ENCODE measurements at regions not wholly inside any gene's neighbourhood (a gene's known extent, or its start where the extent isn't known, plus 50 kb on each side); places are given as distances from the start of the nearest gene placed in this dataset.

DNA sequence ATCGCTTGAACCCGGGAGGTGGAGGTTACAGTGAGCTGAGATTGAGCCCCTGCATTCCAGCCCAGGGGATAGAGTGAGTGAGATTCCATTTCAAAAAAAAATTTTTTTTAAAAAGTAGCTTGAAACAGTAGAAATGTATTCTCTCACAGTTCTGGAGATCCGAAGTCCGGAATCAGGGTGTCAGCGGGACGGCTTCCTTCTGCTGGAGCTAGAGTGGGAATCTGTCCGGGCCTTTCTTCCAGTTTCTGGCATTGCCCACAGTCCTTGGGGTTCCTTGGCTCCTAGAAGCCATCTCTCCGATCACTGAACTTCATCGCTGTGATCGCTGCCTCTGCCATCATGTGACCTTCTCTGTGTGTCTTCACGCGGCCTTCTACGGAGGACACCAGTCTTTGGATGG, 181.2 kb upstream of the CIBAR2 start:
- Histone ChIP-seq H3K9me2 (no peaks in the 10 kb centered on the region), H3K36me3 (replicated peaks in 1 of 2; ENCODE audit: control insufficient read depth in 1 of 2, insufficient read depth in 2 of 2, low read length in 1 of 2) (no peaks in the 10 kb centered on the region), H3K4me1 (ENCODE audit: control insufficient read depth in 1 of 2, insufficient read depth in 2 of 2, low read depth in 1 of 2, low read length in 1 of 2) (peaks cover 0 to 38% of the 10 kb centered on the region in 2 experiments; a peak in 1 of 4 replicates), H4K20me1 (ENCODE audit: insufficient read depth) (peaks cover 11% of the 10 kb centered on the region; the same call in 1 of the 2 replicates), H3F3A (replicated peaks; ENCODE audit: insufficient read depth) (no peaks in the 10 kb centered on the region), H3K9ac (no peak overlapping the region), H2AFZ (ENCODE audit: low read depth) (no peak overlapping the region), H3K9me3 (no peaks in the 10 kb centered on the region), H3K27me3 (ENCODE audit: insufficient read depth) (no peaks in the 10 kb centered on the region), H3K27ac (ENCODE audit: low read depth in 2 of 2, low read length in 1 of 2) (peak overlapping the region in 1 of 2 experiments; percentile 40; a peak in 1 of 4 replicates), H3K4me3 (ENCODE audit: low read depth in 2 of 2, low read length in 1 of 2) (no peak overlapping the region), H3K79me2 (ENCODE audit: insufficient read depth) (no peaks in the 10 kb centered on the region), H3K4me2 (no peak overlapping the region)
- CTCF ChIA-PET: interaction anchor here (0.8 to 2.2 kb wide), 4 partner anchors 16 to 179 kb away, joined by 3 to 6 read pairs (median 4); no protein-coding TSS in a partner anchor
- TF ChIP-seq YY1 (IDR thresholded peaks at IDR 0.05; ENCODE audit: low read depth) (no peak), EZH2phosphoT487 (IDR thresholded peaks at IDR 0.05; ENCODE audit: borderline replicate concordance, low read depth) (no peak), MEF2A (IDR thresholded peaks at IDR 0.05; ENCODE audit: borderline replicate concordance, low read depth) (no peak), CHD2 (IDR thresholded peaks at IDR 0.05; ENCODE audit: low read length, partially characterized antibody) (no peak), RXRA (IDR thresholded peaks at IDR 0.05; ENCODE audit: borderline replicate concordance, low read depth) (no peak), RFX5 (IDR thresholded peaks at IDR 0.05; ENCODE audit: low read length) (no peak), RAD21 (IDR thresholded peaks at IDR 0.05; ENCODE audit: low read length) (no peak)
- 97% methylated on average over 13 of the region's 13 CpGs for WGBS (ENCODE audit: low lambda C conversion rate)
- no peak for DNase-seq
- POLR2A ChIA-PET: no interaction called here

DNA sequence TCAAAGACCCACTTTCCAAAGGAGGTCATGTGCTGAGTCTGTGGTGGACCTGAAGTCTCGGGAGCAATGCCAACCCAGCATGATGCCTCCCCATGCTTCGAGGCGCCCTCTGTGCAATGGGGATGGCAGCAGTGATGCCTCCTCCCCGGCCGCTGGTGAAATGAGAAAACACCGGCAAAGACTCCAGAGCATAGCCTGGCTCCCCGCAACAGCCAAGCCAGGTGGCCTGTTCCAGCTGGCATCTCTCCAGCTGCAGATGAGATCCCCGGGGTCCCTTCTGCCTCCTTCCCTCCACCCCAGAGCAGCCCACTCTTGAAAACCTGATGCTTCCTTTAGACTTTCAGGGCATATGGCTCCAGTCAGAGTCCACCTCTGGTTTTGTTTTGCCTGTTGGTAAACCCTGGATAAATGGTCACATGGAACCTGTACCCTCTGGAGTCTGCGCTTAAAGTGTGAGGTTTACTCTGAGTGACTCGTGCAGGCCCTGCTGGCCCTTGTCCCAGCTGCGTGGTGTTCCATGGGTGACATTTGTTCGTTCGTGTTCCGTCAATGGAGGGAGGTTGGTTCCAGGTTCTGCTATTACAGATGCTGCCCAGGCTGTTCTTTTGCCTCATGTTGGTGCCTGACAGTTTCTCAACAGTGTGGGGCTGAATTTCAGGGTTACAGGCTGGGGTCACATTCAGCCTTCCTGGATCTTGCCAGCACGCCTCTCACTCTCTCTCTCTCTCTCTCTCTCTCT, 181.8 kb upstream of the CIBAR2 start:
- peaks cover 0 to 32% of the 10 kb centered on the region in 2 experiments; a peak in 1 of 4 replicates for H3K4me1 ChIP-seq (ENCODE audit: control insufficient read depth in 1 of 2, insufficient read depth in 2 of 2, low read depth in 1 of 2, low read length in 1 of 2)
- no peaks in the 10 kb centered on the region for H3K9me2 ChIP-seq
- WGBS (ENCODE audit: low lambda C conversion rate): 79% methylated on average over 8 of the region's 15 CpGs
- H3K79me2 ChIP-seq (ENCODE audit: insufficient read depth): no peaks in the 10 kb centered on the region
- no peaks in the 10 kb centered on the region for H3F3A ChIP-seq (replicated peaks; ENCODE audit: insufficient read depth)
- CTCF ChIA-PET: interaction anchor here (0.6 to 2.2 kb wide), 5 partner anchors 16 to 179 kb away, joined by 3 to 6 read pairs (median 5); no protein-coding TSS in a partner anchor
- H3K9me3 ChIP-seq: no peaks in the 10 kb centered on the region
- H4K20me1 ChIP-seq (ENCODE audit: insufficient read depth): peaks cover 11% of the 10 kb centered on the region; the same call in 1 of the 2 replicates
- no peak for DNase-seq
- POLR2A ChIA-PET: no interaction called here
- H3K36me3 ChIP-seq (replicated peaks in 1 of 2; ENCODE audit: control insufficient read depth in 1 of 2, insufficient read depth in 2 of 2, low read length in 1 of 2): no peaks in the 10 kb centered on the region
- no peak overlapping the region for H3K4me2 ChIP-seq
- no peak for TF ChIP-seq RXRA (IDR thresholded peaks at IDR 0.05; ENCODE audit: borderline replicate concordance, low read depth)
- TF ChIP-seq RAD21 (IDR thresholded peaks at IDR 0.05; ENCODE audit: low read length): no peak
- TF ChIP-seq MEF2A (IDR thresholded peaks at IDR 0.05; ENCODE audit: borderline replicate concordance, low read depth): no peak
- TF ChIP-seq RCOR1 (IDR thresholded peaks at IDR 0.05; ENCODE audit: low read length): no peak
- TF ChIP-seq, protein P1, sequence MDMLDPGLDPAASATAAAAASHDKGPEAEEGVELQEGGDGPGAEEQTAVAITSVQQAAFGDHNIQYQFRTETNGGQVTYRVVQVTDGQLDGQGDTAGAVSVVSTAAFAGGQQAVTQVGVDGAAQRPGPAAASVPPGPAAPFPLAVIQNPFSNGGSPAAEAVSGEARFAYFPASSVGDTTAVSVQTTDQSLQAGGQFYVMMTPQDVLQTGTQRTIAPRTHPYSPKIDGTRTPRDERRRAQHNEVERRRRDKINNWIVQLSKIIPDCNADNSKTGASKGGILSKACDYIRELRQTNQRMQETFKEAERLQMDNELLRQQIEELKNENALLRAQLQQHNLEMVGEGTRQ (IDR thresholded peaks at IDR 0.05; ENCODE audit: borderline replicate concordance, low read depth, low read length): no peak
- no peak for TF ChIP-seq ELF1 (IDR thresholded peaks at IDR 0.05)
- TF ChIP-seq, protein P2, sequence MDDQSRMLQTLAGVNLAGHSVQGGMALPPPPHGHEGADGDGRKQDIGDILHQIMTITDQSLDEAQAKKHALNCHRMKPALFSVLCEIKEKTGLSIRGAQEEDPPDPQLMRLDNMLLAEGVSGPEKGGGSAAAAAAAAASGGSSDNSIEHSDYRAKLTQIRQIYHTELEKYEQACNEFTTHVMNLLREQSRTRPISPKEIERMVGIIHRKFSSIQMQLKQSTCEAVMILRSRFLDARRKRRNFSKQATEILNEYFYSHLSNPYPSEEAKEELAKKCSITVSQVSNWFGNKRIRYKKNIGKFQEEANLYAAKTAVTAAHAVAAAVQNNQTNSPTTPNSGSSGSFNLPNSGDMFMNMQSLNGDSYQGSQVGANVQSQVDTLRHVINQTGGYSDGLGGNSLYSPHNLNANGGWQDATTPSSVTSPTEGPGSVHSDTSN (IDR thresholded peaks at IDR 0.05): no peak
- TF ChIP-seq, protein P3, sequence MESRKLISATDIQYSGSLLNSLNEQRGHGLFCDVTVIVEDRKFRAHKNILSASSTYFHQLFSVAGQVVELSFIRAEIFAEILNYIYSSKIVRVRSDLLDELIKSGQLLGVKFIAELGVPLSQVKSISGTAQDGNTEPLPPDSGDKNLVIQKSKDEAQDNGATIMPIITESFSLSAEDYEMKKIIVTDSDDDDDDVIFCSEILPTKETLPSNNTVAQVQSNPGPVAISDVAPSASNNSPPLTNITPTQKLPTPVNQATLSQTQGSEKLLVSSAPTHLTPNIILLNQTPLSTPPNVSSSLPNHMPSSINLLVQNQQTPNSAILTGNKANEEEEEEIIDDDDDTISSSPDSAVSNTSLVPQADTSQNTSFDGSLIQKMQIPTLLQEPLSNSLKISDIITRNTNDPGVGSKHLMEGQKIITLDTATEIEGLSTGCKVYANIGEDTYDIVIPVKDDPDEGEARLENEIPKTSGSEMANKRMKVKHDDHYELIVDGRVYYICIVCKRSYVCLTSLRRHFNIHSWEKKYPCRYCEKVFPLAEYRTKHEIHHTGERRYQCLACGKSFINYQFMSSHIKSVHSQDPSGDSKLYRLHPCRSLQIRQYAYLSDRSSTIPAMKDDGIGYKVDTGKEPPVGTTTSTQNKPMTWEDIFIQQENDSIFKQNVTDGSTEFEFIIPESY (IDR thresholded peaks at IDR 0.05; ENCODE audit: borderline replicate concordance, low read depth): no peak
- TF ChIP-seq EP300 (IDR thresholded peaks at IDR 0.05; ENCODE audit: borderline replicate concordance in 1 of 2, low read depth in 1 of 2, low read length in 1 of 2): no peak
- no peak for TF ChIP-seq YY1 (IDR thresholded peaks at IDR 0.05; ENCODE audit: low read depth)
- H3K27ac ChIP-seq (ENCODE audit: low read depth in 2 of 2, low read length in 1 of 2): peak overlapping the region in 1 of 2 experiments; percentile 40; a peak in 1 of 4 replicates
- H2AFZ ChIP-seq (ENCODE audit: low read depth): no peak overlapping the region
- H3K27me3 ChIP-seq (ENCODE audit: insufficient read depth): no peaks in the 10 kb centered on the region
- no peak overlapping the region for H3K9ac ChIP-seq
- H3K4me3 ChIP-seq (ENCODE audit: low read depth in 2 of 2, low read length in 1 of 2): no peak overlapping the region
